Osteoblast (primary cell): ENCODE measurements at regions not wholly inside any gene's neighbourhood (a gene's known extent, or its start where the extent isn't known, plus 50 kb on each side); places are given as distances from the start of the nearest gene placed in this dataset.

Source experiments
- DNase-seq: peaks from one replicate; pipeline ENCODE4 v3.0.0; 2011; ENCODE audit warnings: low spot score, mixed read lengths; ENCODE audit not compliant: insufficient read length; ENCODE audit errors: missing footprints
- H2AFZ ChIP-seq: 2 replicates; pipeline ENCODE4 v1.6.0; 2011; ENCODE audit warnings: mild to moderate bottlenecking, low read length
- H3K27ac ChIP-seq: 2 replicates; pipeline ENCODE4 v1.5.1; 2011; ENCODE audit warnings: mild to moderate bottlenecking, low read depth, low read length, moderate library complexity
- H3K27me3 ChIP-seq: 2 replicates; pipeline ENCODE4 v1.6.0; 2012; ENCODE audit warnings: mild to moderate bottlenecking, control low read depth, inconsistent platforms, low read length, moderate library complexity; ENCODE audit not compliant: insufficient read depth
- H3K36me3 ChIP-seq: 2 replicates; pipeline ENCODE4 v1.5.1; 2011; ENCODE audit warnings: mild to moderate bottlenecking, low read length, control low read depth, moderate library complexity; ENCODE audit not compliant: insufficient read depth
- H3K4me1 ChIP-seq: 2 replicates; pipeline ENCODE4 v1.5.1; 2011; ENCODE audit warnings: mild to moderate bottlenecking, low read length, control low read depth, moderate library complexity; ENCODE audit not compliant: insufficient read depth
- H3K4me2 ChIP-seq: 2 replicates; pipeline ENCODE4 v1.6.0; 2011; ENCODE audit warnings: mild to moderate bottlenecking, low read length; ENCODE audit not compliant: insufficient read depth
- H3K4me3 ChIP-seq: fragments of 200-600 bp; sonication (generic); 3 replicates; pipeline ENCODE4 v1.5.1; 2012; ENCODE audit warnings: mild to moderate bottlenecking, low read length, inconsistent platforms; ENCODE audit not compliant: insufficient read depth
- H3K79me2 ChIP-seq: 2 replicates; pipeline ENCODE4 v1.6.0; 2012; ENCODE audit warnings: mild to moderate bottlenecking, low read length, control low read depth, inconsistent platforms; ENCODE audit not compliant: insufficient read depth
- H3K9me3 ChIP-seq: 2 replicates; pipeline ENCODE4 v1.5.1; 2011; ENCODE audit warnings: low read depth, low read length, control low read depth
- H4K20me1 ChIP-seq: 2 replicates; pipeline ENCODE4 v1.6.0; 2012; ENCODE audit warnings: mild to moderate bottlenecking, low read length, control low read depth; ENCODE audit not compliant: insufficient read depth
- TF ChIP-seq, protein P1 (sequence below): IDR thresholded peaks from 2 replicates; pipeline ENCODE4 v1.5.1; 2011; ENCODE audit warnings: mild to moderate bottlenecking, low read depth, low read length, moderate library complexity; ENCODE audit errors: extremely low read depth

DNA sequence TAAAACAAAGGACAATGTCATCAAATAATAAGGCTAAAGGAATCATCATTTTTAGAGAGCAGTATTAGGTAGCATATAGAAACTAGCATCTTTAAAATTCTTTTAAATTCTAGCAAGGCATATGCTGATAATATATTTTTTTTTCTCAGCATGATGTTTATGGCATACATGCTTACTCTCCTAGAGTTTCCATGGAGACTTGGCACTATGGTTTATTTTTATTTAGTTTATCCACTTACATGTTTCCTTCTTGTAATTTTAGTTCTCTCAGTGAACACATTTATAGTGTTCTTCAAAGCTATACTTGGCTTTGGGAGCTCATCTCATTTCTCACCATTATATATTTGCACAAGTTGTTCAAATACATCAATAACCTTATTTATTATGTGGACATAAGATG, 413.8 kb upstream of the LINC00305 start:
- H3K79me2 ChIP-seq, result no peaks in the 10 kb centered on the region
- H3K4me3 ChIP-seq, result no peak overlapping the region
- no peaks in the 10 kb centered on the region for H4K20me1 ChIP-seq
- no peaks in the 10 kb centered on the region for H3K36me3 ChIP-seq
- H3K27ac ChIP-seq, result no peak overlapping the region
- H3K9me3 ChIP-seq, result no peaks in the 10 kb centered on the region
- no peak overlapping the region for H3K4me2 ChIP-seq
- TF ChIP-seq, protein P1, sequence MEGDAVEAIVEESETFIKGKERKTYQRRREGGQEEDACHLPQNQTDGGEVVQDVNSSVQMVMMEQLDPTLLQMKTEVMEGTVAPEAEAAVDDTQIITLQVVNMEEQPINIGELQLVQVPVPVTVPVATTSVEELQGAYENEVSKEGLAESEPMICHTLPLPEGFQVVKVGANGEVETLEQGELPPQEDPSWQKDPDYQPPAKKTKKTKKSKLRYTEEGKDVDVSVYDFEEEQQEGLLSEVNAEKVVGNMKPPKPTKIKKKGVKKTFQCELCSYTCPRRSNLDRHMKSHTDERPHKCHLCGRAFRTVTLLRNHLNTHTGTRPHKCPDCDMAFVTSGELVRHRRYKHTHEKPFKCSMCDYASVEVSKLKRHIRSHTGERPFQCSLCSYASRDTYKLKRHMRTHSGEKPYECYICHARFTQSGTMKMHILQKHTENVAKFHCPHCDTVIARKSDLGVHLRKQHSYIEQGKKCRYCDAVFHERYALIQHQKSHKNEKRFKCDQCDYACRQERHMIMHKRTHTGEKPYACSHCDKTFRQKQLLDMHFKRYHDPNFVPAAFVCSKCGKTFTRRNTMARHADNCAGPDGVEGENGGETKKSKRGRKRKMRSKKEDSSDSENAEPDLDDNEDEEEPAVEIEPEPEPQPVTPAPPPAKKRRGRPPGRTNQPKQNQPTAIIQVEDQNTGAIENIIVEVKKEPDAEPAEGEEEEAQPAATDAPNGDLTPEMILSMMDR, result no peak
- DNase-seq, result no peak
- no peaks in the 10 kb centered on the region for H3K4me1 ChIP-seq
- no peak overlapping the region for H2AFZ ChIP-seq
- H3K27me3 ChIP-seq, result no peaks in the 10 kb centered on the region

DNA sequence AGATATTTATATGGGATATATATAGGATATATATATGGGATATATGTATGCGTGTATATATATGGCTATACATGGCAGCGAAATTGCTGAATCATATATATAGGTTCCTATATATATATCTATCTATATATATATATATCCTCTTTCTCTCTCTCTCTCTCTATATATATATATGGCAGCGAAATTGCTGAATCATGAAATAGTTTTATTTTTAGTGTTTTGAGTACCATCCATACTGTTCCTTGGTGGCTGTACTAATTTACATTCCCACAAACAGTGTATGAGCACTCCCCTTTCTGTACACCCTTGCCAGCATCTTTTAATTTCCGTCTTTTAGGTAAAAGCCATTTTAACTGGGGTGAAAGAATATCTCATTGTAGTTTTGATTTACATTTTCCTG, 397.6 kb upstream of the LINC00305 start:
- no peak overlapping the region for H3K4me2 ChIP-seq
- no peak overlapping the region for H2AFZ ChIP-seq
- H3K4me3 ChIP-seq, result no peak overlapping the region
- H3K4me1 ChIP-seq, result no peaks in the 10 kb centered on the region
- no peaks in the 10 kb centered on the region for H3K79me2 ChIP-seq
- no peak overlapping the region for H3K27ac ChIP-seq
- H4K20me1 ChIP-seq, result no peaks in the 10 kb centered on the region
- TF ChIP-seq, protein P1, result no peak
- no peak for DNase-seq
- no peaks in the 10 kb centered on the region for H3K36me3 ChIP-seq
- H3K27me3 ChIP-seq, result no peaks in the 10 kb centered on the region
- peaks cover 2% of the 10 kb centered on the region for H3K9me3 ChIP-seq

DNA sequence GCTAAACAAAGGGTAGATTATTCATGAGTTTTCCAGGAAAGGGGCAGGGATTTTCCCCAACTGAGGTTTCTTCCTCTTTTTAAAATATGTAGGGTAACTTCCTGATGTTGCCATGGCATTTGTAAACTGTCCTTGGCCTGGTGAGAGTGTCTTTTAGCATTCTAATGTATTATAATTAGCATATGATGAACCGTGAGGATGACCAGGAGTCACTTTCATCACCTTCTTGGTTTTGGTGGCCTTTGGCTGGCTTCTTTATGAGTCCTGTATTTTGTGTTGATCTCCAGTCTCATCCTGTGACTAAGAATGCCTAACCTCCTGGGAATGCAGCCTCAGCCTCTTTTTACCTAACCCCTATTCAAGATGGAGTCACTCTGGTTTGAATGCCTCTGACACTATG, 391.0 kb upstream of the LINC00305 start:
- TF ChIP-seq, protein P1, result no peak
- H3K4me1 ChIP-seq, result no peaks in the 10 kb centered on the region
- no peaks in the 10 kb centered on the region for H3K27me3 ChIP-seq
- no peaks in the 10 kb centered on the region for H4K20me1 ChIP-seq
- no peak overlapping the region for H3K4me2 ChIP-seq
- H3K36me3 ChIP-seq, result no peaks in the 10 kb centered on the region
- peaks cover 5% of the 10 kb centered on the region for H3K9me3 ChIP-seq
- H2AFZ ChIP-seq, result no peak overlapping the region
- H3K4me3 ChIP-seq, result no peak overlapping the region
- DNase-seq, result no peak
- H3K79me2 ChIP-seq, result no peaks in the 10 kb centered on the region
- H3K27ac ChIP-seq, result no peak overlapping the region

DNA sequence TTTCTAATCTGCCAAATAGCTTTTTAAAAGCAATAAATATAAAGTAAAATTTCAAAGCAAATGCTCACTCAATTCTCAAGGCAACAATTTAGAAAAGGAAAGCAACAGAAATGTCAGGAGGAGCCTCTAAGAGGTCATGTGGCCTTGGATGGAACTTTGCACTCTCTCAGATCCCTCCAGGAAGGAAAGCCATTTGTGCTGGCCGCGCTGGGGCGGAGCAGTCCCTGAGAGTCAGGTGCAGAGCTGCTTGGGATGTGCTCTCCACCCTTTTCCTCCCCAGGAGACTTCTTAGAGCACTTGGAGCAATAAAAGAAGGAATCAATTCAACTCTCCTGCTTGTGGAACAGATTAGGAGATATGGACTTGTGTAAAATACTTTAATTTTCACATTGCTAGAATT, 379.8 kb upstream of the LINC00305 start:
- H3K27me3 ChIP-seq, result no peaks in the 10 kb centered on the region
- TF ChIP-seq, protein P1, result no peak
- no peak overlapping the region for H2AFZ ChIP-seq

More for the DNA sequence above, 379.8 kb upstream of the LINC00305 start:
- H3K79me2 ChIP-seq, result no peaks in the 10 kb centered on the region
- DNase-seq, result no peak
- no peaks in the 10 kb centered on the region for H3K4me1 ChIP-seq
- H3K36me3 ChIP-seq, result no peaks in the 10 kb centered on the region
- H3K4me3 ChIP-seq, result no peak overlapping the region
- peaks cover 2% of the 10 kb centered on the region for H3K9me3 ChIP-seq
- H3K4me2 ChIP-seq, result no peak overlapping the region
- H3K27ac ChIP-seq, result no peak overlapping the region
- no peaks in the 10 kb centered on the region for H4K20me1 ChIP-seq
